Neuronal stem cell (in vitro differentiated cells): ENCODE measurements at regions not wholly inside any gene's neighbourhood (a gene's known extent, or its start where the extent isn't known, plus 50 kb on each side); places are given as distances from the start of the nearest gene placed in this dataset.

ENCODE experiments used
- DNase-seq: peaks from one replicate; pipeline ENCODE4 v3.0.0-alpha.2; 2013; ENCODE audit warnings: low spot score
- H2AFZ ChIP-seq: one replicate; pipeline ENCODE4 v1.6.1; 2013; ENCODE audit warnings: mild to moderate bottlenecking, low read length, inconsistent platforms
- H2AK5ac ChIP-seq: 2 replicates; pipeline ENCODE4 v1.6.1; 2013; ENCODE audit warnings: low read depth, mild to moderate bottlenecking, inconsistent platforms, low read length, moderate library complexity, mixed read lengths
- H2BK120ac ChIP-seq: 2 replicates; pipeline ENCODE4 v1.6.1; 2013; ENCODE audit warnings: low read depth, mild to moderate bottlenecking, inconsistent platforms, low read length, moderate library complexity, mixed read lengths
- H2BK12ac ChIP-seq: one replicate; pipeline ENCODE4 v1.6.1; 2013; ENCODE audit warnings: low read length, inconsistent platforms
- H2BK15ac ChIP-seq: 2 replicates; pipeline ENCODE4 v1.6.1; 2013; ENCODE audit warnings: mild to moderate bottlenecking, low read length, inconsistent platforms, mixed read lengths
- H2BK5ac ChIP-seq: one replicate; pipeline ENCODE4 v1.6.1; 2013; ENCODE audit warnings: inconsistent platforms, mild to moderate bottlenecking, low read length, moderate library complexity
- H3K14ac ChIP-seq: one replicate; pipeline ENCODE4 v1.6.1; 2013; ENCODE audit warnings: low read length, inconsistent platforms
- H3K18ac ChIP-seq: 2 replicates; pipeline ENCODE4 v1.6.1; 2013; ENCODE audit warnings: low read length, inconsistent platforms
- H3K23ac ChIP-seq: 2 replicates; pipeline ENCODE4 v1.6.1; 2013; ENCODE audit warnings: low read depth, mild to moderate bottlenecking, mixed read lengths, low read length, inconsistent platforms; ENCODE audit not compliant: poor library complexity
- H3K27ac ChIP-seq: replicated peaks from 3 replicates; pipeline ENCODE4 v1.5.1; 2013; ENCODE audit warnings: low read length, inconsistent platforms
- H3K27me3 ChIP-seq, 3 experiments: 2 replicates each; pipeline ENCODE4 v1.6.1; 2013; ENCODE audit warnings: low read length in 3 of 3, mild to moderate bottlenecking in 2 of 3, inconsistent platforms in 1 of 3, low read depth in 1 of 3, mixed read lengths in 1 of 3, moderate library complexity in 1 of 3; ENCODE audit not compliant: control insufficient read depth in 3 of 3, insufficient read depth in 3 of 3
- H3K36me3 ChIP-seq, 2 donors: replicated peaks in 1 of 2; 2 replicates each; pipeline ENCODE4 v1.6.1; 2013; ENCODE audit warnings: low read length in 2 of 2; ENCODE audit not compliant: control insufficient read depth in 2 of 2, insufficient read depth in 2 of 2
- H3K4ac ChIP-seq: 2 replicates; pipeline ENCODE4 v1.6.1; 2013; ENCODE audit warnings: inconsistent platforms, mild to moderate bottlenecking, low read length, moderate library complexity
- H3K4me1 ChIP-seq, 2 donors: 1 replicate in 1 of 2; 2 replicates in 1 of 2; pipeline ENCODE4 v1.6.1; 2013; ENCODE audit warnings: low read length in 2 of 2, low read depth in 1 of 2; ENCODE audit not compliant: control insufficient read depth in 2 of 2, insufficient read depth in 1 of 2
- H3K4me2 ChIP-seq: one replicate; pipeline ENCODE4 v1.6.1; 2013; ENCODE audit warnings: mild to moderate bottlenecking, low read length, inconsistent platforms; ENCODE audit not compliant: insufficient read depth, poor library complexity, severe bottlenecking
- H3K4me3 ChIP-seq, 2 donors: 2 replicates each; pipeline ENCODE4 v1.5.1; 2013; ENCODE audit warnings: low read length in 2 of 2, mild to moderate bottlenecking in 2 of 2, inconsistent platforms in 1 of 2, moderate library complexity in 1 of 2
- H3K79me1 ChIP-seq: one replicate; pipeline ENCODE4 v1.6.1; 2013; ENCODE audit warnings: low read depth, mild to moderate bottlenecking, inconsistent platforms, low read length, moderate library complexity
- H3K9ac ChIP-seq: one replicate; pipeline ENCODE4 v1.6.1; 2013; ENCODE audit warnings: mild to moderate bottlenecking, low read depth, low read length, inconsistent platforms; ENCODE audit not compliant: poor library complexity
- H3K9me3 ChIP-seq, 2 donors: replicated peaks in 1 of 2; 2 replicates each; pipeline versions ENCODE3 to v1.6.1; 2013; ENCODE audit warnings: low read length in 2 of 2, mild to moderate bottlenecking in 2 of 2, inconsistent platforms in 1 of 2, low read depth in 1 of 2, mixed read lengths in 1 of 2, moderate library complexity in 1 of 2; ENCODE audit not compliant: control insufficient read depth in 2 of 2, insufficient read depth in 1 of 2
- H4K8ac ChIP-seq: one replicate; pipeline ENCODE4 v1.6.1; 2013; ENCODE audit warnings: low read depth, mild to moderate bottlenecking, inconsistent platforms, low read length, moderate library complexity
- H4K91ac ChIP-seq: one replicate; pipeline ENCODE4 v1.6.1; 2013; ENCODE audit warnings: low read length, low read depth, mild to moderate bottlenecking, inconsistent platforms; ENCODE audit not compliant: poor library complexity
- WGBS, 2 donors: extraction: QIAGEN DNeasy Blood & Tissue Kit; methylation state at CpG; one replicate each; pipeline ENCODE4 v1.1.7; 2013; ENCODE audit warnings: missing lambda C conversion rate in 2 of 2, mixed read lengths in 1 of 2; ENCODE audit not compliant: insufficient read length in 2 of 2, insufficient replicate concordance in 1 of 2; ENCODE audit errors: extremely low coverage in 2 of 2; 5-methylcytosine and 5-hydroxymethylcytosine counted together

DNA sequence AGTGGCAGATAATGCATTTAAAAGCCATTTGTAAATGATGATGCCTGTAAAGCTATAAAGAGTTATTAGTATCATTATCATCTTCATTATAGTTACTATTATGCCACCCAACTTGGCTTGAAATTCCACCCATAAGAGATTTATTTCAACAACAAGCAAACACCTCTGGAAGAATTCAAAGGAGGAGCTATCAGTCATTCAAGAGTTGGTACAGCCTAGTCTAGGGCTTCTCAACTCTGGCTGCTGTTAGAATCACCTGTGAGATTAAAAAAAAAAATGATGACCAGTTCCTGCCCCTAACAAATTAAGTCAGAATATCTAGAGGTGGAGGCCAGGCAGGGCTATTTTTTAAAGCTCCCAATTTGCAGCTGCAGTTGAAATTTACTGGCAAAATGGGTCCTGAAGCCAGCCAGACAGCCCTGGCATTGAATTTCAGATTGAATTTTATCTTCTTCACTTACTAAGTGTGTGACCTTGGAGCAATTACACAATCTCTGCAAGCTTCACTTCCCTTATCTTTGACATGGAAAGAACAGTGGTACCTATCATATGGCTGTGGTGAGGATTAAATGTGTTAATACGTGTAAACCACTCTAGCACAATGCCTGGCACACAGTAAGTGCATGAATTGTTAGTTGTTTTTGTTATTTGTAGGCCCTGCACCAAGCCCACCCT lies 52.9 kb upstream of the EDA start:
- H2AFZ ChIP-seq: no peak overlapping the region
- H3K36me3 ChIP-seq: no peaks in the 10 kb centered on the region
- no peak overlapping the region for H3K27ac ChIP-seq
- H3K27me3 ChIP-seq: peaks cover 0 to 4% (median 0%) of the 10 kb centered on the region in 3 experiments
- H4K91ac ChIP-seq: no peak overlapping the region
- no peak overlapping the region for H3K4me3 ChIP-seq
- no peak overlapping the region for H2BK5ac ChIP-seq
- no peak overlapping the region for H3K18ac ChIP-seq
- no peak overlapping the region for H2BK12ac ChIP-seq
- no peak overlapping the region for H2BK15ac ChIP-seq
- no peak overlapping the region for H3K4ac ChIP-seq
- H2AK5ac ChIP-seq: no peak overlapping the region
- DNase-seq: no peak
- no peak overlapping the region for H3K4me2 ChIP-seq
- no peaks in the 10 kb centered on the region for H3K79me1 ChIP-seq
- no peak overlapping the region for H2BK120ac ChIP-seq
- H3K4me1 ChIP-seq: peaks cover 0 to 2% of the 10 kb centered on the region in 2 donors
- no peak overlapping the region for H4K8ac ChIP-seq
- no peak overlapping the region for H3K14ac ChIP-seq
- no CpG with 5 or more reads among the region's 1 CpG for WGBS, 2 donors
- H3K9me3 ChIP-seq: peaks cover 0 to 2% of the 10 kb centered on the region in 2 donors
- no peak overlapping the region for H3K9ac ChIP-seq
- no peak overlapping the region for H3K23ac ChIP-seq

DNA sequence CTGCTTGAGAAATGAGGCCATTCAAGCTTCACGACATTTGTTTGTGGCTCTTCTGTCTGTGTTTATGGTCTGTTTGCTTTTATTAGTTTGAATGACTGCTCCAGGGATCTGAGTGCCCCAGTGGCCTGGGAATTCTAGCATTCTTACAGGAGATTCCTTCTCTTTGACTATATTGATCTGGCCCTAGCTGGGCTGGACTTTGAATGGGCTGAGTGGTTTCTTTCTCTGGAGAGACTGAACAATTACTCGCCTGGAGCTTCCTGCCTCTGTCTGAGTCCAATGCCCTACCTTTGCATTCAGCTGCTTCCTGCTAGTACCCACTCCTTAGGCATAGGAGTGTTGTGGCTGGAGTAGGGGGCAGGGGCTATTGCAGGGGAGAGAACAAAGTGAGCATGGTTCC lies 51.2 kb upstream of the EDA start:
- no peak overlapping the region for H4K8ac ChIP-seq
- WGBS, 2 donors: no CpG with 5 or more reads among the region's 2 CpGs
- no peak overlapping the region for H4K91ac ChIP-seq
- no peak overlapping the region for H3K27ac ChIP-seq
- H3K14ac ChIP-seq: no peak overlapping the region
- H2BK15ac ChIP-seq: no peak overlapping the region
- H3K4me3 ChIP-seq: no peak overlapping the region
- H3K4me2 ChIP-seq: no peak overlapping the region
- no peak for DNase-seq
- H3K27me3 ChIP-seq: peaks cover 0 to 4% (median 0%) of the 10 kb centered on the region in 3 experiments
- H3K79me1 ChIP-seq: no peaks in the 10 kb centered on the region
- no peak overlapping the region for H2BK12ac ChIP-seq
- no peak overlapping the region for H3K18ac ChIP-seq
- no peak overlapping the region for H2AFZ ChIP-seq
- no peak overlapping the region for H2BK5ac ChIP-seq
- no peak overlapping the region for H3K23ac ChIP-seq
- H3K4me1 ChIP-seq: peaks cover 0 to 2% of the 10 kb centered on the region in 2 donors
- no peak overlapping the region for H3K4ac ChIP-seq
- no peaks in the 10 kb centered on the region for H3K36me3 ChIP-seq
- no peak overlapping the region for H2BK120ac ChIP-seq
- peaks cover 0 to 2% of the 10 kb centered on the region in 2 donors for H3K9me3 ChIP-seq
- no peak overlapping the region for H2AK5ac ChIP-seq
- H3K9ac ChIP-seq: no peak overlapping the region

DNA sequence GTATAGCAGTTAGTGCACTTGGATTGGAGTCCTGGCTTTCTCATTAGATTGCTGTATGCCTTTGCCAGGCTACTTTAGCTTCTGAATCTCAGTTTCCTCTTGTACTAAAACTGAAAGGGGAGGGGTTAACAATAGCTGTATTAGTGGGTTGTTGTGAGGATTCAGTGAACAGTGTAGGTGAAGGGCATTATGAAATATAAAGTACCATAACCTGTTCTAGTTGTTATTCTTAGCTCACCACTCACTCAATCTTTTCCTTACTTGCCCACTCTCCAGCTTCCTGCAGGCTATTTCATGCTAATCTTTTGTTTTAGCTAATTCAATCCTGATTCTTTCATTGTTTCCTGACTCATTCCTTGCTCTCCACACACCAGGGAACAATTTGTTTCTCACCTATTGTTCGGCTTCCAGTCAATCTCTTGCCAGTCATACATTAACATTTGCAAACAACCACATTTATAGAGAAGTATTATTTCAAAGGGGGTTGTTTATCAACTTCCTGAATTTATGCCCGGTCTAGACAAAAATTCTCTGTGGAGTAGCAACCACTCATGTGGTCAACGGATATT lies 50.6 kb upstream of the EDA start:
- Histone ChIP-seq H3K27ac (no peak overlapping the region), H3K79me1 (no peaks in the 10 kb centered on the region)

More for the DNA sequence above, 50.6 kb upstream of the EDA start:
- no peak overlapping the region for H2BK120ac ChIP-seq
- no peak overlapping the region for H3K4me2 ChIP-seq
- no peak overlapping the region for H3K23ac ChIP-seq
- H3K9me3 ChIP-seq: peaks cover 0 to 2% of the 10 kb centered on the region in 2 donors
- H2BK5ac ChIP-seq: no peak overlapping the region
- no peak overlapping the region for H4K91ac ChIP-seq
- H4K8ac ChIP-seq: no peak overlapping the region
- no peak overlapping the region for H3K14ac ChIP-seq
- H3K27me3 ChIP-seq: peaks cover 0 to 4% (median 0%) of the 10 kb centered on the region in 3 experiments
- peaks cover 0 to 2% of the 10 kb centered on the region in 2 donors for H3K4me1 ChIP-seq
- H2AK5ac ChIP-seq: no peak overlapping the region
- no CpG with 5 or more reads among the region's 3 CpGs for WGBS, 2 donors
- no peak overlapping the region for H2AFZ ChIP-seq
- H2BK12ac ChIP-seq: no peak overlapping the region
- no peaks in the 10 kb centered on the region for H3K36me3 ChIP-seq
- no peak for DNase-seq
- H3K4me3 ChIP-seq: no peak overlapping the region
- H3K4ac ChIP-seq: no peak overlapping the region
- H3K18ac ChIP-seq: no peak overlapping the region
- H3K9ac ChIP-seq: no peak overlapping the region
- H2BK15ac ChIP-seq: no peak overlapping the region
